ENCODE measurements at regions not wholly inside any gene's neighbourhood (a gene's known extent, or its start where the extent isn't known, plus 50 kb on each side); places are given as distances from the start of the nearest gene placed in this dataset.

- intact Hi-C loops (cut with DNase I) = no loop called here
- DNase-seq (no peak), ATAC-seq (no peak)
- Histone ChIP-seq H3K4me3 (no peak overlapping the region), H3K4me1 (peaks cover 0 to 36% of the 10 kb centered on the region in 2 donors), H3K27ac (no peak overlapping the region), H3K36me3 (no peaks in the 10 kb centered on the region), H3K9me3 (no peaks in the 10 kb centered on the region), H3K27me3 (peaks cover 0 to 28% of the 10 kb centered on the region in 2 donors)
- no peak for TF ChIP-seq CTCF (IDR thresholded peaks at IDR 0.05)
Observed at GRCh38 chr6:2502096-2502997, 248.4 kb downstream of the MYLK4 start.

- TF ChIP-seq CTCF (IDR thresholded peaks at IDR 0.05) = no peak
- Histone ChIP-seq H3K27me3 (peaks cover 0 to 7% of the 10 kb centered on the region in 2 donors), H3K9me3 (no peaks in the 10 kb centered on the region), H3K27ac (no peak overlapping the region), H3K4me1 (peaks cover 0 to 12% of the 10 kb centered on the region in 2 donors), H3K4me3 (no peak overlapping the region), H3K36me3 (no peaks in the 10 kb centered on the region)
- intact Hi-C loops (cut with DNase I) = no loop called here
- DNase-seq (no peak), ATAC-seq (no peak)
Observed at GRCh38 chr6:2497922-2498623, 252.6 kb downstream of the MYLK4 start.

GRCh38 chr6:2496291-2496690 is 250.9 kb upstream of the GMDS start:
- H3K36me3 ChIP-seq = no peaks in the 10 kb centered on the region
- DNase-seq = no peak
- H3K9me3 ChIP-seq = no peaks in the 10 kb centered on the region
- H3K4me1 ChIP-seq = no peaks in the 10 kb centered on the region
- no peak overlapping the region for H3K4me3 ChIP-seq
- peaks cover 0 to 7% of the 10 kb centered on the region in 2 donors for H3K27me3 ChIP-seq
- H3K27ac ChIP-seq = no peak overlapping the region
- no peak for ATAC-seq
- no peak for TF ChIP-seq CTCF (IDR thresholded peaks at IDR 0.05)
- intact Hi-C loops (cut with DNase I) = no loop called here

GRCh38 chr6:2492686-2493523 is 247.5 kb upstream of the GMDS start:
- Histone ChIP-seq H3K27me3 (peaks cover 0 to 3% of the 10 kb centered on the region in 2 donors), H3K4me1 (no peaks in the 10 kb centered on the region), H3K36me3 (no peaks in the 10 kb centered on the region), H3K27ac (no peak overlapping the region), H3K9me3 (no peaks in the 10 kb centered on the region), H3K4me3 (no peak overlapping the region)
- no peak for TF ChIP-seq CTCF (IDR thresholded peaks at IDR 0.05)
- intact Hi-C loops (cut with DNase I) = no loop called here
- ATAC-seq (no peak), DNase-seq (no peak)

Measured in left lung (tissue), 4 donors.